ENCODE measurements at regions not wholly inside any gene's neighbourhood (a gene's known extent, or its start where the extent isn't known, plus 50 kb on each side); places are given as distances from the start of the nearest gene placed in this dataset.

GRCh38 chr5:115072266-115073064 is 97.2 kb downstream of the TRIM36 start:
- peak; percentile 65 for ATAC-seq

- ATAC-seq, result no peak
Measured at GRCh38 chr5:115070737-115071136, 99.0 kb downstream of the TRIM36 start.

- ATAC-seq, result peak; percentile 46
Measured at GRCh38 chr5:115069087-115069968, 100.4 kb downstream of the TRIM36 start.

GRCh38 chr5:115068239-115069086 is 101.2 kb downstream of the TRIM36 start:
- peak; percentile 32 for ATAC-seq

- ATAC-seq, result no peak
Measured at GRCh38 chr5:115064380-115064779, 105.3 kb downstream of the TRIM36 start.

GRCh38 chr5:115054387-115054951 is 115.2 kb downstream of the TRIM36 start:
- ATAC-seq, result no peak

- no peak for ATAC-seq
Measured at GRCh38 chr5:115052948-115053347, 116.8 kb downstream of the TRIM36 start.

- ATAC-seq, result no peak
Measured at GRCh38 chr5:115050866-115051265, 118.8 kb downstream of the TRIM36 start.

- ATAC-seq, result no peak
Measured at GRCh38 chr5:115033861-115034260, 135.8 kb downstream of the TRIM36 start.

GRCh38 chr5:115028557-115028956 is 141.2 kb downstream of the TRIM36 start:
- ATAC-seq, result no peak

GRCh38 chr5:115024922-115025321 is 144.8 kb downstream of the TRIM36 start:
- ATAC-seq, result no peak

GRCh38 chr5:115022303-115022702 is 147.4 kb downstream of the TRIM36 start:
- ATAC-seq, result no peak

GRCh38 chr5:115016646-115017045 is 153.1 kb downstream of the TRIM36 start:
- ATAC-seq, result no peak

- ATAC-seq, result no peak
Measured at GRCh38 chr5:114999176-114999575, 170.5 kb downstream of the TRIM36 start.

GRCh38 chr5:114989512-114989911 is 180.2 kb downstream of the TRIM36 start:
- ATAC-seq, result no peak

- ATAC-seq, result no peak
Measured at GRCh38 chr5:114988096-114988495, 181.6 kb downstream of the TRIM36 start.

- ATAC-seq, result no peak
Measured at GRCh38 chr5:114984796-114985195, 184.9 kb downstream of the TRIM36 start.

- ATAC-seq, result no peak
Measured at GRCh38 chr5:114981111-114981510, 188.6 kb downstream of the TRIM36 start.

- ATAC-seq, result no peak
Measured at GRCh38 chr5:114977979-114978573, 191.6 kb downstream of the TRIM36 start.

- no peak for ATAC-seq
Measured at GRCh38 chr5:114969482-114969881, 200.2 kb downstream of the TRIM36 start.

- ATAC-seq, result no peak
Measured at GRCh38 chr5:114957384-114957783, 212.3 kb downstream of the TRIM36 start.

GRCh38 chr5:114953565-114953964 is 216.1 kb downstream of the TRIM36 start:
- no peak for ATAC-seq

All from esophagus mucosa (tissue), 1 donor.